ENCODE measurements at regions not wholly inside any gene's neighbourhood (a gene's known extent, or its start where the extent isn't known, plus 50 kb on each side); places are given as distances from the start of the nearest gene placed in this dataset.

GRCh38 chr6:8710668-8711431, 275.5 kb upstream of the SLC35B3 start:
- DNase-seq = no peak

- DNase-seq = peak; percentile 46
Measured at GRCh38 chr6:8707956-8708772, 272.8 kb upstream of the SLC35B3 start.

DNA sequence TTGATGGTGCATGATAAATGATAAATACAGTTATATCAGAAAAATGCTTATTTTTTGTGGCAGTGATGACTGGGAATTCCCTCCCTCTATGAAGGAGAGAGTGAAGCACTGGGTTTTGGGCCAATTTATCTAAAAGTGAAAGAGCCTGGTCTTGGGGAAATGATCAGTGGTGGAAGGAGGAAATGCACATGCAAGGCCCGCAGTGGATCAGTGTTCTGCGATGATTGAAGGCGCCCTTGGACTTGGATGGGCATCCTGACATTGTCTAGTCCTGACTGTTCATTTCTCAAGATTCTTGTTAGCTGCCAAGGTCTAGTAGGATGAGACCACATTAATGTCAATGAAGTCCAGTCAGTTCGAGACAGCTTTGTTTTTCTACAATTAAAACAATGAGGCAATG, 272.0 kb upstream of the SLC35B3 start:
- DNase-seq = no peak

DNA sequence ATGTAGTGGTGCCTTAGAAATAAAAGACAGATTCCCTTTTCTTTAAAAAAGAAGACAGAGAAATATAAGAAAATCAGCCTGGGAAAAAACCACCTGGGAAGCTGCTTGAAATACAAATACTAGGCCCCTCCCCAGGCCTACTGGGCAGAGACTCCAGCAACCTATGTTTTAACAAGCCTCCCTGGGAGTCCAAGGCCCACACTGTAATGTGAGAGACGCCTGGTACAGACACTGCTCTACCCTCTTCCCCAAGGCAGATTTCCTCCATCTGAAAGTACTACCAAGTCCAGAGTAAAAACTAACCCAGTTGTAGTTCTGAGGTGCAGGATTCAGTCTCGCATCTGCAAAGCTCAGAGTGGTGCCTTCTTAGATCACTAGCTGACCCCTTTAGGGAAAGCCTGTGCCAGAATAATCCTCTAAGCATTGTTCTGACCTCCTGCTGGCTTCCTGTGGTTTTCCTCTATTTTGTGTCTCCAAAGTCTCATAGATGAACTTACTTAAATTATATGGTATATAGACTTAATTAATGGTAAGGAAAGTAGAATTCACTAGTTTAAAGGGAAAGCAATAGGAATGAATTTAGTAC, 270.2 kb upstream of the SLC35B3 start:
- no peak for DNase-seq

GRCh38 chr6:8703059-8703458, 267.7 kb upstream of the SLC35B3 start:
- DNase-seq = no peak

- no peak for DNase-seq
Measured at GRCh38 chr6:8688821-8689220, 253.5 kb upstream of the SLC35B3 start.

- no peak for DNase-seq
Measured at GRCh38 chr6:8686077-8686476, 250.7 kb upstream of the SLC35B3 start.

DNA sequence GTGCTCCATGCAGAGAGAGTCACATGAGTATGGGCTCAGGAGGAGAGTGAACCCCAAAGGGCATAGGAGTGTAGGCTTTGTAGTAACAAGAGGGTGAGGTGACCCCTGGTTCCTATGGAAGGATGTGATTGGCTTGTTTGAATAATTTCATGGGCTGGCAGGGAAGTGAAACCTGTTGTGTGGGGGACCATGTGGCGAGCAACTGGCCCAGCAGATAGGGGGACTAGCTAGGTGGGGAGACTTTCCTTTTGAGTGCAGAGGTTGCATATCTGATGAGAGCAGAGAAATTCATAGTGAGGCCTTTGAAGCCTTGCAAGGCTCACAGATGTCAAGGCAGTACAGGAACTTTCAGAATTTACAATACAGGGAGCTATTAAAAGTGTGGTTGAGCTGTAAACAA, 247.9 kb upstream of the SLC35B3 start:
- no peak for DNase-seq

GRCh38 chr6:8679823-8680222, 244.5 kb upstream of the SLC35B3 start:
- no peak for DNase-seq

DNA sequence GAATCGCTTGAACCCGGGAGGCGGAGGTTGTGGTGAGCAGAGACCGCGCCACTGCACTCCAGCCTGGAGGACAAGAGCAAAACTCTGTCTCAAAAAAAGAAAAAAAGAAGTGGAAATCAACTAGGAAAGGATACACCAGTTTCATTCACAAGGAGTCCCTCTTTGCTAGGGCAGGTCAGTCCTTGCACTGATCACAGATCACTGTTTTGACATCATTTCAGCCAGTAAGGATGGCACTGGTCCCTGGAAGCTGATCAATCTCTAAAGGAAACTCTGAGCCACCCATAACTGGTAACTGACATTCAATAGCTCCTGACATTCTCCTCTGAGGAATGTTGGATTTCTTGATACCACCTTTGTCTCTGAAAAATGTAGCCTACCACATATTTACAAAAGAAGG, 243.1 kb upstream of the SLC35B3 start:
- no peak for DNase-seq

- no peak for DNase-seq
Measured at GRCh38 chr6:8674126-8674525, 238.8 kb upstream of the SLC35B3 start.

GRCh38 chr6:8672882-8673281, 237.5 kb upstream of the SLC35B3 start:
- DNase-seq = no peak

DNA sequence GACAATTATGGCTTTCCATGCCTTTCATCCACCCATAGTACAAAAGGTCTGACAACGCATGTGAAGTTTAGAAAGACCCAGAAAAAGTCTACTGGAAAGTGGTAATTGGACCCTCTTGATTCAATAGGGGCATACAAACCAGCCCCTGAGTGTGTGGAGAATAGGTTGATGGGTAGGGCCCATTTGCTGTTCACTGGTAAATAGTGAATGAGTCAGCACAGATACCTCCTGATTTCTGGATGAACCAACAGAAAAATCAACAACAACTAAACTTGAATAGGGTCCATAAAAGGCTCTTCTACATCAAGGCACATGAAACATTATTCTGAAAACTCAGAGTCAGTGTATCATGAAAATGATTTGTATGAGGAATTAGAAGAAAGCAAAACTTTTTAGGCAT, 235.4 kb upstream of the SLC35B3 start:
- no peak for DNase-seq

GRCh38 chr6:8664700-8665099, 229.4 kb upstream of the SLC35B3 start:
- DNase-seq = no peak

DNA sequence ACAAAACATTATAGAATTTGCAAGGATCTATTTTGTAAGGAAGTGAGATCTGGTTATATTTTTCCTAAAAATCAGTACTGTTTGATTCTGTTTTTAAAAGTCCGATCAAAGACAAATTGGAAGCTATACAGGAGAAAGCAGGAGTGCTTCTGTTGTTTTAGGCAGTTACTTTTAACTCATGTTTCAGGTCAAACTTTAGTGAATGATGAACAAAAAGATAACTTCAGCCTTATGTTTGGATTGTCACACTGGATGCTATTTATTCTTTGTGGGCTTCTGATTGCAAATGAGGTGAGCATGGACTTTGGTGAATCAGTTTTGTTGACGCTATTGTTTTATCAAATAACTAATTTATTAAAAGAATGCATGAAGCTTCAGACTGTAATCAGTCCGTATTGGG, 228.7 kb upstream of the SLC35B3 start:
- no peak for DNase-seq

- no peak for DNase-seq
Measured at GRCh38 chr6:8659404-8660189, 224.3 kb upstream of the SLC35B3 start.

GRCh38 chr6:8658416-8658815, 223.1 kb upstream of the SLC35B3 start:
- DNase-seq = no peak

DNA sequence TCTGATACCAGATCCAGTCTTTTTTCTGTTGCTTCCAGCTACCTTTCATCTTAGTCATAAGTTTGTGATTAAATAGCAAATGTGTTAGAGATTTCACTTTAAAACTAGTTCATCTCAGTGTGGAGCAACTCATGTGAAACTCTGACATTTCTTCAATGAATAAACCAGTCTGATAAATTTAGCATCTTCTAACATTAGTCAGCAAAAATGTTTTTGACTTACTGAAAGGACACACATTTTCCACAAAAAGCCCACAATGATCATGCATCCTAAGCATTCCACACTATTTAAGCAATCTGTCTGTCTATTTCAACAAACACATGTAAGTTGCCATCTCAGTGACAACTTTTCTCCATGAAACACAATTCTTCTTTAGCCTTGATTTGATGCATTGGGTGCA, 222.2 kb upstream of the SLC35B3 start:
- no peak for DNase-seq

- no peak for DNase-seq
Measured at GRCh38 chr6:8655670-8656454, 220.5 kb upstream of the SLC35B3 start.

- no peak for DNase-seq
Measured at GRCh38 chr6:8652710-8653109, 217.4 kb upstream of the SLC35B3 start.

- no peak for DNase-seq
Measured at GRCh38 chr6:8651998-8652397, 216.7 kb upstream of the SLC35B3 start.

- DNase-seq = no peak
Measured at GRCh38 chr6:8645212-8645611, 209.9 kb upstream of the SLC35B3 start.
